HG03175 (cell line): ENCODE measurements at regions not wholly inside any gene's neighbourhood (a gene's known extent, or its start where the extent isn't known, plus 50 kb on each side); places are given as distances from the start of the nearest gene placed in this dataset.
"Not testable (repeated sequence)": the region's sequence is repeated elsewhere in the genome, so short reads cannot be mapped to it uniquely, and the experiment has no call there.

Experiments
- ATAC-seq: cut with Tn5 transposase; IDR thresholded peaks from one replicate; pipeline ENCODE4 v1.9.1; 2021; ENCODE audit warnings: mild to moderate bottlenecking, moderate library complexity; ENCODE audit not compliant: unreplicated experiment

- ATAC-seq, result no peak
Observed at GRCh38 chr14:51573607-51574006, 78.1 kb upstream of the FRMD6 start.

- ATAC-seq, result no peak
Observed at GRCh38 chr14:51574009-51574408, 77.7 kb upstream of the FRMD6 start.

GRCh38 chr14:51575349-51576116 lies 76.2 kb upstream of the FRMD6 start:
- no peak for ATAC-seq

- ATAC-seq, result no peak
Observed at GRCh38 chr14:51576117-51576430, 75.6 kb upstream of the FRMD6 start.

- no peak for ATAC-seq
Observed at GRCh38 chr14:51576879-51577278, 74.8 kb upstream of the FRMD6 start.

GRCh38 chr14:51578853-51579252 lies 72.9 kb upstream of the FRMD6 start:
- ATAC-seq, result no peak

- no peak for ATAC-seq
Observed at GRCh38 chr14:51581017-51581881, 70.5 kb upstream of the FRMD6 start.

GRCh38 chr14:51582437-51582836 lies 69.3 kb upstream of the FRMD6 start:
- ATAC-seq, result no peak

- ATAC-seq, result no peak
Observed at GRCh38 chr14:51585055-51585454, 66.7 kb upstream of the FRMD6 start.

- ATAC-seq, result no peak
Observed at GRCh38 chr14:51592836-51593235, 58.9 kb upstream of the FRMD6 start.

- no peak for ATAC-seq
Observed at GRCh38 chr14:51593397-51593796, 58.3 kb upstream of the FRMD6 start.

GRCh38 chr14:51595881-51596455 lies 55.7 kb upstream of the FRMD6 start:
- no peak for ATAC-seq

- ATAC-seq, result no peak
Observed at GRCh38 chr14:51596488-51597117, 55.1 kb upstream of the FRMD6 start.

- ATAC-seq, result no peak
Observed at GRCh38 chr14:51597261-51598001, 54.3 kb upstream of the FRMD6 start.

- ATAC-seq, result not testable (repeated sequence)
Observed at GRCh38 chr14:51598924-51599600, 52.6 kb upstream of the FRMD6 start.

GRCh38 chr14:51600658-51601057 lies 51.1 kb upstream of the FRMD6 start:
- no peak for ATAC-seq
